NOMO-1 treated with dmso at 0.1 percent for 144 hours (cell line): ENCODE measurements at regions not wholly inside any gene's neighbourhood (a gene's known extent, or its start where the extent isn't known, plus 50 kb on each side); places are given as distances from the start of the nearest gene placed in this dataset.

Experiments
- DNase-seq: peaks from one replicate; lab custom pipeline; 2025; ENCODE audit not compliant: unreplicated experiment; lab: John Stamatoyannopoulos, UW

GRCh38 chr1:34328281-34328799 is 151.6 kb downstream of the C1orf94 start:
- DNase-seq: no peak

- no peak for DNase-seq
Observed at GRCh38 chr1:34330061-34330460, 153.4 kb downstream of the C1orf94 start.

- DNase-seq: no peak
Observed at GRCh38 chr1:34331020-34331926, 154.6 kb downstream of the C1orf94 start.

- DNase-seq: no peak
Observed at GRCh38 chr1:34332996-34333395, 156.3 kb downstream of the C1orf94 start.

- DNase-seq: no peak
Observed at GRCh38 chr1:34338871-34339270, 162.2 kb downstream of the C1orf94 start.

GRCh38 chr1:34341896-34342295 is 165.2 kb downstream of the C1orf94 start:
- DNase-seq: no peak

- DNase-seq: no peak
Observed at GRCh38 chr1:34342334-34342733, 165.6 kb downstream of the C1orf94 start.

GRCh38 chr1:34346128-34346527 is 169.4 kb downstream of the C1orf94 start:
- DNase-seq: no peak

GRCh38 chr1:34353409-34353808 is 176.7 kb downstream of the C1orf94 start:
- no peak for DNase-seq

- DNase-seq: no peak
Observed at GRCh38 chr1:34354367-34354766, 177.7 kb downstream of the C1orf94 start.

- DNase-seq: no peak
Observed at GRCh38 chr1:34356853-34357252, 180.1 kb downstream of the C1orf94 start.

- DNase-seq: no peak
Observed at GRCh38 chr1:34358636-34359035, 181.9 kb downstream of the C1orf94 start.

- no peak for DNase-seq
Observed at GRCh38 chr1:34359411-34359810, 182.7 kb downstream of the C1orf94 start.

GRCh38 chr1:34360574-34360973 is 183.9 kb downstream of the C1orf94 start:
- no peak for DNase-seq

- no peak for DNase-seq
Observed at GRCh38 chr1:34361121-34361520, 184.4 kb downstream of the C1orf94 start.

GRCh38 chr1:34361781-34362357 is 185.2 kb downstream of the C1orf94 start:
- no peak for DNase-seq

GRCh38 chr1:34362949-34363348 is 186.2 kb downstream of the C1orf94 start:
- no peak for DNase-seq

GRCh38 chr1:34363447-34363846 is 186.7 kb downstream of the C1orf94 start:
- no peak for DNase-seq

- no peak for DNase-seq
Observed at GRCh38 chr1:34363915-34364314, 187.2 kb downstream of the C1orf94 start.

- no peak for DNase-seq
Observed at GRCh38 chr1:34364376-34364775, 187.7 kb downstream of the C1orf94 start.

GRCh38 chr1:34365295-34365694 is 188.6 kb downstream of the C1orf94 start:
- no peak for DNase-seq
